ENCODE measurements at regions not wholly inside any gene's neighbourhood (a gene's known extent, or its start where the extent isn't known, plus 50 kb on each side); places are given as distances from the start of the nearest gene placed in this dataset.

DNA sequence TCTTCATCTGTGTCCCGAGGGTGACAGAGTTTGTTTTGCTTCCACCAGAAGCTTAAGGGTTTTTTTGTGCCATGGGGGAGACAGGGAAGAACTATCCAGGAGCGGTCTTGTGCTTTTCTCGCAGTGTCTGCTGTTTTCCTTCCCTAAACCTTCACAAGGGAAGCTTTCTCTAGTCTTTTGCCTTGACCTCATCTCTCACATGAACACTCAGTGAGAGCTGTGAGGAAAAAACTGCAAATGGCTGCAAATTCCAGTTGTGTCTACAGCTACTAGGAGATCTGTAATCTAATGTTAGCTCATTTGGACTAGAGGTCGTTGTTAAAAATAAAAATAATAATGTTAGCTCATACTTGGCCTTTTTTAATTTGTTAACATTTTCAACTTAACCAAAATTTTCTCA, 264.7 kb upstream of the SESN3 start:
- Histone ChIP-seq H3K9me3 (ENCODE audit: insufficient read depth, low read depth, low read length) (no peaks in the 10 kb centered on the region; the same call in 1 of the 2 replicates), H3K27me3 (ENCODE audit: insufficient read depth, low read length) (no peaks in the 10 kb centered on the region)

GRCh38 chr11:95494856-95495255, 263.9 kb upstream of the SESN3 start:
- peaks cover 13% of the 10 kb centered on the region for H3K4me1 ChIP-seq (ENCODE audit: insufficient read depth, low read length)
- no peaks in the 10 kb centered on the region for H3K27me3 ChIP-seq (ENCODE audit: insufficient read depth, low read length)
- H3K9ac ChIP-seq (ENCODE audit: low read depth, low read length): no peak overlapping the region
- 100% methylated on average over 1 of the region's 1 CpG for WGBS
- H3K36me3 ChIP-seq (ENCODE audit: insufficient read depth, low read length): no peaks in the 10 kb centered on the region
- no peaks in the 10 kb centered on the region; the same call in 1 of the 2 replicates for H3K9me3 ChIP-seq (ENCODE audit: insufficient read depth, low read depth, low read length)
- no peak overlapping the region for H3K27ac ChIP-seq (ENCODE audit: low read depth, low read length)
- no peak overlapping the region for H3K4me3 ChIP-seq (ENCODE audit: low read length)

More for the DNA sequence above, 264.7 kb upstream of the SESN3 start:
- no peaks in the 10 kb centered on the region for H3K36me3 ChIP-seq (ENCODE audit: insufficient read depth, low read length)
- no peak overlapping the region for H3K4me3 ChIP-seq (ENCODE audit: low read length)
- H3K4me1 ChIP-seq (ENCODE audit: insufficient read depth, low read length): peaks cover 13% of the 10 kb centered on the region
- no peak overlapping the region for H3K9ac ChIP-seq (ENCODE audit: low read depth, low read length)
- no peak overlapping the region for H3K27ac ChIP-seq (ENCODE audit: low read depth, low read length)
- 88% methylated on average over 4 of the region's 4 CpGs for WGBS

DNA sequence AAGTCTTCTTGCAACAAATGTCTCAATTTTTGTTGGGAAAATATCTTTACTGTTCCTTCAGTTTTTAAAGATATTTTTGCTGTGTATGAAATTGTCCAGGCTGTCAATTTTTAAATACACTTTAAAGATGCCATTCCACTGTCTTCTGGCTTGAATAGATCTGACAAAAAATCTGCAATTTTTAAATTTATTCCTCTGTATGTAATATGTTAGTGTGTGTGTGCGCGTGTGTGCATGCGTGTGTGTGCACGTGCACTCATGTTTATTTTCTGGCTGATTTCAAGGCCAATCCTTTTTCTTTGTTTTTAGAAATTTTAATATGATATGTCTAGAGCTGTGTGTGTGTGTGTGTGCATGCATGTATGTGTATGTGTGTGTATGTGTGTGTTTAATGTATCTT, 263.2 kb upstream of the SESN3 start:
- H3K27me3 ChIP-seq (ENCODE audit: insufficient read depth, low read length): no peaks in the 10 kb centered on the region
- no peak overlapping the region for H3K27ac ChIP-seq (ENCODE audit: low read depth, low read length)
- no peaks in the 10 kb centered on the region; the same call in 1 of the 2 replicates for H3K9me3 ChIP-seq (ENCODE audit: insufficient read depth, low read depth, low read length)
- no peak overlapping the region for H3K4me3 ChIP-seq (ENCODE audit: low read length)
- WGBS: 94% methylated on average over 4 of the region's 4 CpGs
- H3K36me3 ChIP-seq (ENCODE audit: insufficient read depth, low read length): no peaks in the 10 kb centered on the region
- no peak overlapping the region for H3K9ac ChIP-seq (ENCODE audit: low read depth, low read length)
- peaks cover 6% of the 10 kb centered on the region for H3K4me1 ChIP-seq (ENCODE audit: insufficient read depth, low read length)

DNA sequence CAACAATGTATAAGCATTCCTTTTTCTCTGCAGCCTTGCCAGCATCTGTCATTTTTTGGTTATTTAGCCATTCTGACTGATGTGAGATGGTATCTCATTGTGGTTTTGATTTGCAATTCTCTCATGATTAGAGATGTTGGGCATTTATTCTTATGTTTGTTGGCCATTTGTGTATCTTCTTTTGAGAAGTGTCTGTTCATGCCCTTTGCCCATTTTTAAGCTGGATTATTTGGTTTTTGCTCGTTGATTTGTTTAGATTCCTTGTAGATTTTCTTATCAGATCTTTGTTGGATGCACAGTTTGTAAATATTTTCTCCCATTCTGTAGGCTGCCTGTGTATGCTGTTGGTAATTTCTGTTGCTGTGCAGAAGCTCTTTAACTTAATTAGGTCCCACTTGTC, 259.6 kb upstream of the SESN3 start:
- no peaks in the 10 kb centered on the region; the same call in 1 of the 2 replicates for H3K9me3 ChIP-seq (ENCODE audit: insufficient read depth, low read depth, low read length)
- 80% methylated on average over 1 of the region's 1 CpG for WGBS

GRCh38 chr11:95487938-95488337, 256.9 kb upstream of the SESN3 start:
- Histone ChIP-seq H3K9me3 (ENCODE audit: insufficient read depth, low read depth, low read length) (no peaks in the 10 kb centered on the region), H3K36me3 (ENCODE audit: insufficient read depth, low read length) (no peaks in the 10 kb centered on the region), H3K9ac (ENCODE audit: low read depth, low read length) (no peak overlapping the region), H3K4me3 (ENCODE audit: low read length) (no peak overlapping the region), H3K27ac (ENCODE audit: low read depth, low read length) (no peak overlapping the region), H3K4me1 (ENCODE audit: insufficient read depth, low read length) (peaks cover 15% of the 10 kb centered on the region; the same call in 1 of the 2 replicates), H3K27me3 (ENCODE audit: insufficient read depth, low read length) (no peaks in the 10 kb centered on the region)
- 50% methylated on average over 4 of the region's 5 CpGs for WGBS

More for the DNA sequence above, 259.6 kb upstream of the SESN3 start:
- Histone ChIP-seq H3K36me3 (ENCODE audit: insufficient read depth, low read length) (no peaks in the 10 kb centered on the region), H3K9ac (ENCODE audit: low read depth, low read length) (no peak overlapping the region), H3K4me1 (ENCODE audit: insufficient read depth, low read length) (peaks cover 15% of the 10 kb centered on the region; the same call in 1 of the 2 replicates), H3K27ac (ENCODE audit: low read depth, low read length) (no peak overlapping the region), H3K4me3 (ENCODE audit: low read length) (no peak overlapping the region), H3K27me3 (ENCODE audit: insufficient read depth, low read length) (no peaks in the 10 kb centered on the region)

DNA sequence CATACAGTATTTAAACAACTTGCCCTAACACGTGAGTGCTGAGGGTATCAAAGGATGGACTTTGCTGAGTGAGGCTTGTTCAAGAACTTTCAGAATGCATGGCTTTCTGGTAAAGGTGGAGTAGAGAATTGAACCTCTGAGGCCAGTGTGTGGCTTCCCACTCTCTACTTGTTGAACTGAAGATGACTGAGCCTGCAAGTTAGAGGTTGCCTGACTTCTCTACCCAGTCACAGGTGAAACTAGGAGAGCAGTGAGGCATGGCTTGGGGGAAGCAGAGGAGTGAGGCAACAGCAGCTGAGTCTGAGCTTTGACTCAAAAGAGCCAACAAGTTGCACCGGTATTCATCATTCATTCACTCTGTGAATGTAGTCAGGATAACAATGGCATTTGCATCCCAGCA, 256.4 kb upstream of the SESN3 start:
- Histone ChIP-seq H3K27ac (ENCODE audit: low read depth, low read length) (no peak overlapping the region), H3K9me3 (ENCODE audit: insufficient read depth, low read depth, low read length) (no peaks in the 10 kb centered on the region), H3K4me3 (ENCODE audit: low read length) (no peak overlapping the region), H3K27me3 (ENCODE audit: insufficient read depth, low read length) (no peaks in the 10 kb centered on the region), H3K36me3 (ENCODE audit: insufficient read depth, low read length) (no peaks in the 10 kb centered on the region), H3K9ac (ENCODE audit: low read depth, low read length) (no peak overlapping the region), H3K4me1 (ENCODE audit: insufficient read depth, low read length) (peaks cover 15% of the 10 kb centered on the region; the same call in 1 of the 2 replicates)
- WGBS: 37% methylated on average over 2 of the region's 2 CpGs

DNA sequence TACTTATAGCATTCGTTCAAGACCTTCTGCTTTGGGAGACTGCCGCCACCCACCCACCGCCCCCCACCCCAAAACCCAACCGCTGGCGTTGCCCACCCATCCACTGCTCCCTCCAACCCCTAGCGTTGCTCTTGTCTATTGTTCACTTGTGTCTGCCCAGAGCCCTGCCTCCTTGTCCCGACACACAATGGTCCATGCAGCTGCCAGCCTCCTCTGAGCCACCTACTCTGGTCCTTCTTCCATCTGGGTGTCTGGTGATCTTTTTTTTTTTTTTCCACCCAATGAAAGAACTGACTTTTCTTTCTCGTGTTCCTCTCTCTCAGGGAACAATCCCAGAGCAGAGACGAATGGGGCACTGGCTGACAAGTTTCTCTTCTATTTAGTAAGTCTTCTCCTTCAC, 256.0 kb upstream of the SESN3 start:
- Histone ChIP-seq H3K27ac (ENCODE audit: low read depth, low read length) (no peak overlapping the region), H3K4me1 (ENCODE audit: insufficient read depth, low read length) (peaks cover 15% of the 10 kb centered on the region; the same call in 1 of the 2 replicates), H3K9ac (ENCODE audit: low read depth, low read length) (no peak overlapping the region), H3K4me3 (ENCODE audit: low read length) (no peak overlapping the region), H3K9me3 (ENCODE audit: insufficient read depth, low read depth, low read length) (no peaks in the 10 kb centered on the region), H3K36me3 (ENCODE audit: insufficient read depth, low read length) (no peaks in the 10 kb centered on the region), H3K27me3 (ENCODE audit: insufficient read depth, low read length) (no peaks in the 10 kb centered on the region)
- 94% methylated on average over 8 of the region's 9 CpGs for WGBS

DNA sequence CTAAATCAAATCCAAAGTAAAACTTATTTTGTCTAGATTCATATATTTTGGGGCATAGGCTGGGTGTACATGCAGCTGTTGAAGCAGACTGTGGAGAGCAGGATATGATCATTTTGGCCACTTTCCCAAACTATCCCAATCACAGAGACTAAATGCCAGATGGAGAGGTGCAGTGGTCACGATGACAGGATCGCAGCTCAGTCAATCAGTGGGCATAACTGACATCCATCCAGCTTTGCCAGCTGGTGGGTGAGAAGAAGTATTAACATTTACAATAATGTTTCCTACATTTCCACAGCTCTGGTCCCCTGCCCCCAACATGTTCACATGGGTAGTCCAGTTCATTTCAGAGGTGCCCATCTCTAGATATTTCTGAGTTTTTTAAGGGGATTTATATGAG, 255.5 kb upstream of the SESN3 start:
- H3K4me1 ChIP-seq (ENCODE audit: insufficient read depth, low read length): peaks cover 15% of the 10 kb centered on the region; the same call in 1 of the 2 replicates
- no peak overlapping the region for H3K4me3 ChIP-seq (ENCODE audit: low read length)
- H3K27ac ChIP-seq (ENCODE audit: low read depth, low read length): no peak overlapping the region
- no peaks in the 10 kb centered on the region for H3K27me3 ChIP-seq (ENCODE audit: insufficient read depth, low read length)
- H3K9me3 ChIP-seq (ENCODE audit: insufficient read depth, low read depth, low read length): no peaks in the 10 kb centered on the region
- no peaks in the 10 kb centered on the region for H3K36me3 ChIP-seq (ENCODE audit: insufficient read depth, low read length)
- 100% methylated on average over 2 of the region's 2 CpGs for WGBS
- H3K9ac ChIP-seq (ENCODE audit: low read depth, low read length): no peak overlapping the region

DNA sequence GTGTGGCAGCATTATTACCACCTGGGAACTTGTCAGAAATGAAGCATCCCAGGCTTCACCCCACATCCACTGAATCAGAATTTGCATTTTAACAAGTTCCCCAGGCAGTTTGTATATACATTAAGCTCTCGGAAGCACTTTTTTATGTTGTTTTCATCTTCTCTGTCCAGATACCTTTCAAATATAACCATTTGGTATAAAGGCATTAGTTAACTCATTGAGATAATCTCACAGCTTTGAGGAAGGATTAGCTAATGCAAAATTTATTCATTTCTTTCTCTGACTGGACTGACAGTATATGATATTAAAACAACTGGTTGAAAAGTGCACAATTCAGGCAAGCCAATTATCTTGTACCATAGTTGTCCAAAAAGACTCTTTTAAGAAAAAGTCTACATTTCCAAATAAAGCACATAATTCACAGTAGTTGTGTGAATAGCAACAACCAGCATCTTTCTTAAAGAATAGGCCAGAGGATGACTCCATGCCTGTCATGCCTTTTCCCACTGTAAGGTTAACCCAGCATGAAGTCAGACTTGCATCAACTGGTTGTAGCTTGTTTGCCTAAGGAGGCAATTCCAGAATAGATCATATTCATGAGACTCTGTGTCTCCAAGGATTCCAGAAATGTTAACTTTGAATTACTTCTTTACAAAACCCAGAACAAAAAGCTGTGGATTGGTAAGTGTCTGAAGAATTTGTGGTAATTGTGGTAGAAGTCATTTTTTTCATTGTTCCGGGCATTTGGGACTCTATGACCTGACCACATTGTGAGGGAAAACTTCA, 254.3 kb upstream of the SESN3 start:
- H3K27me3 ChIP-seq (ENCODE audit: insufficient read depth, low read length): no peaks in the 10 kb centered on the region

GRCh38 chr11:95483339-95483738, 252.3 kb upstream of the SESN3 start:
- no peaks in the 10 kb centered on the region for H3K36me3 ChIP-seq (ENCODE audit: insufficient read depth, low read length)
- 94% methylated on average over 2 of the region's 4 CpGs for WGBS
- no peak overlapping the region for H3K27ac ChIP-seq (ENCODE audit: low read depth, low read length)
- peaks cover 13% of the 10 kb centered on the region; the same call in 1 of the 2 replicates for H3K4me1 ChIP-seq (ENCODE audit: insufficient read depth, low read length)
- no peaks in the 10 kb centered on the region for H3K27me3 ChIP-seq (ENCODE audit: insufficient read depth, low read length)
- H3K9me3 ChIP-seq (ENCODE audit: insufficient read depth, low read depth, low read length): no peaks in the 10 kb centered on the region
- H3K9ac ChIP-seq (ENCODE audit: low read depth, low read length): no peak overlapping the region
- no peak overlapping the region for H3K4me3 ChIP-seq (ENCODE audit: low read length)

More for the DNA sequence above, 254.3 kb upstream of the SESN3 start:
- no peak overlapping the region for H3K9ac ChIP-seq (ENCODE audit: low read depth, low read length)
- WGBS: 75% methylated on average over 2 of the region's 2 CpGs
- H3K9me3 ChIP-seq (ENCODE audit: insufficient read depth, low read depth, low read length): no peaks in the 10 kb centered on the region
- peaks cover 15% of the 10 kb centered on the region; the same call in 1 of the 2 replicates for H3K4me1 ChIP-seq (ENCODE audit: insufficient read depth, low read length)
- H3K36me3 ChIP-seq (ENCODE audit: insufficient read depth, low read length): no peaks in the 10 kb centered on the region
- H3K4me3 ChIP-seq (ENCODE audit: low read length): no peak overlapping the region
- H3K27ac ChIP-seq (ENCODE audit: low read depth, low read length): no peak overlapping the region

DNA sequence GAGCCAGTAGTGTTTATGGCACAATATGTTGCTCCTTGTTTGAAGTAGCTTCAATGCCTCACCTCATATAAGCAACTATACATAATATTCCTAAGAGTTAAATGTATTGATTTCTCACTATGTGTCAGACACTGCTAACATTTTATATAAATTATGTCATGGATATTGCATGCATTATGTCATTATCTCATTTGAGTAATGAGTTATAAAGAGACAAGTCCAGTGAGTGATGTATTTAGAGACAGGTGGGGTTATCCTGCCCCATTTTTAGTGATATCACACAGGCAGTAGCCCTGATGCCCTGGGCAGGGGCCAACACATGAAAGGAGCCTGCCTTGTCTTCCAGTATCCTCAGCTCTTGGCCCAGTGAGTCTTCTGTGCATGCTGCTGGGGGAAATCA, 247.0 kb upstream of the SESN3 start:
- Histone ChIP-seq H3K27me3 (ENCODE audit: insufficient read depth, low read length) (no peaks in the 10 kb centered on the region), H3K9ac (ENCODE audit: low read depth, low read length) (no peak overlapping the region), H3K4me1 (ENCODE audit: insufficient read depth, low read length) (no peaks in the 10 kb centered on the region), H3K36me3 (ENCODE audit: insufficient read depth, low read length) (no peaks in the 10 kb centered on the region), H3K4me3 (ENCODE audit: low read length) (no peak overlapping the region), H3K9me3 (ENCODE audit: insufficient read depth, low read depth, low read length) (no peaks in the 10 kb centered on the region), H3K27ac (ENCODE audit: low read depth, low read length) (no peak overlapping the region)

All from HUES64 (cell line).